Suprapubic skin (tissue), 4 donors: ENCODE measurements at regions not wholly inside any gene's neighbourhood (a gene's known extent, or its start where the extent isn't known, plus 50 kb on each side); places are given as distances from the start of the nearest gene placed in this dataset.

Source experiments
- DNase-seq, 2 donors: peaks; one replicate each; pipeline ENCODE4 v3.0.0-alpha.2; 2019; ENCODE audit warnings: low spot score in 2 of 2
- H3K27ac ChIP-seq: fragments of 200-600 bp; sonication (generic); one replicate; pipeline ENCODE4 v1.5.1; 2019
- H3K27me3 ChIP-seq: fragments of 200-600 bp; sonication (generic); one replicate; pipeline ENCODE4 v1.5.1; 2019
- H3K36me3 ChIP-seq: fragments of 200-600 bp; sonication (generic); one replicate; pipeline ENCODE4 v1.5.1; 2019
- H3K4me1 ChIP-seq: fragments of 200-600 bp; sonication (generic); one replicate; pipeline ENCODE4 v1.5.1; 2019
- H3K4me3 ChIP-seq: fragments of 200-600 bp; sonication (generic); one replicate; pipeline ENCODE4 v1.5.1; 2019; ENCODE audit warnings: mild to moderate bottlenecking
- H3K9me3 ChIP-seq: fragments of 200-600 bp; sonication (generic); one replicate; pipeline ENCODE4 v1.5.1; 2019
- CTCF ChIP-seq, 2 donors: fragments of 200-600 bp in 1 of 2; fragments of 450-650 bp in 1 of 2; sonication (generic) in 1 of 2; IDR thresholded peaks; one replicate each; pipeline ENCODE4 v1.5.1; 2016 to 2019; ENCODE audit warnings: antibody characterized with exemption in 2 of 2, mild to moderate bottlenecking in 1 of 2, moderate library complexity in 1 of 2
- EP300 ChIP-seq: sonication (generic); formaldehyde crosslinking; IDR thresholded peaks from one replicate; pipeline ENCODE4 v1.6.1; 2017; ENCODE audit warnings: antibody characterized with exemption
- POLR2A ChIP-seq, 2 donors: fragments of 450-650 bp; IDR thresholded peaks; one replicate each; pipeline ENCODE4 v1.6.1; 2017; ENCODE audit warnings: antibody characterized with exemption in 2 of 2, mild to moderate bottlenecking in 2 of 2, moderate library complexity in 2 of 2
- POLR2AphosphoS5 ChIP-seq, 3 donors: sonication (generic); formaldehyde crosslinking; IDR thresholded peaks; one replicate each; pipeline ENCODE4 v1.6.1; 2017; ENCODE audit warnings: antibody characterized with exemption in 3 of 3
- WGBS: methylation state at CpG from one replicate; pipeline ENCODE4 v1.1.5; 2018; 5-methylcytosine and 5-hydroxymethylcytosine counted together

GRCh38 chr1:17935230-17935629 is 172.4 kb upstream of the IGSF21 start:
- TF ChIP-seq POLR2AphosphoS5 (IDR thresholded peaks at IDR 0.05) (no peak), POLR2A (IDR thresholded peaks at IDR 0.05) (no peak), CTCF (IDR thresholded peaks at IDR 0.05) (no peak), EP300 (no peak)
- WGBS, result 79% methylated on average over 6 of the region's 6 CpGs
- Histone ChIP-seq H3K4me3 (no peak overlapping the region), H3K4me1 (peaks cover 6% of the 10 kb centered on the region), H3K27ac (no peak overlapping the region), H3K9me3 (no peaks in the 10 kb centered on the region), H3K27me3 (peaks cover 16% of the 10 kb centered on the region), H3K36me3 (no peaks in the 10 kb centered on the region)
- DNase-seq, result no peak

GRCh38 chr1:17941431-17942189 is 166.0 kb upstream of the IGSF21 start:
- H3K27me3 ChIP-seq, result peaks cover 7% of the 10 kb centered on the region
- H3K36me3 ChIP-seq, result no peaks in the 10 kb centered on the region
- H3K9me3 ChIP-seq, result no peaks in the 10 kb centered on the region
- H3K27ac ChIP-seq, result no peak overlapping the region
- 43% methylated on average over 6 of the region's 6 CpGs for WGBS
- no peak for DNase-seq
- no peak overlapping the region for H3K4me3 ChIP-seq
- TF ChIP-seq EP300, result no peak
- no peaks in the 10 kb centered on the region for H3K4me1 ChIP-seq

- no peak for TF ChIP-seq CTCF (IDR thresholded peaks at IDR 0.05)
- Histone ChIP-seq H3K27ac (no peak overlapping the region), H3K36me3 (no peaks in the 10 kb centered on the region), H3K9me3 (no peaks in the 10 kb centered on the region), H3K4me1 (no peaks in the 10 kb centered on the region), H3K27me3 (peaks cover 10% of the 10 kb centered on the region), H3K4me3 (no peak overlapping the region)
- no peak for DNase-seq
- WGBS, result 79% methylated on average over 2 of the region's 2 CpGs
These were observed 164.1 kb upstream of the IGSF21 start for GRCh38 chr1:17943506-17943905.

GRCh38 chr1:17944646-17945045 is 163.0 kb upstream of the IGSF21 start:
- 70% methylated on average over 4 of the region's 4 CpGs for WGBS
- no peak for DNase-seq
- H3K36me3 ChIP-seq, result no peaks in the 10 kb centered on the region
- H3K9me3 ChIP-seq, result no peaks in the 10 kb centered on the region
- H3K4me1 ChIP-seq, result no peaks in the 10 kb centered on the region
- H3K27me3 ChIP-seq, result peaks cover 19% of the 10 kb centered on the region
- no peak overlapping the region for H3K4me3 ChIP-seq
- TF ChIP-seq CTCF (IDR thresholded peaks at IDR 0.05) (no peak), POLR2A (IDR thresholded peaks at IDR 0.05) (no peak), POLR2AphosphoS5 (IDR thresholded peaks at IDR 0.05) (no peak), EP300 (no peak)
- no peak overlapping the region for H3K27ac ChIP-seq

GRCh38 chr1:17946434-17946833 is 161.2 kb upstream of the IGSF21 start:
- no peaks in the 10 kb centered on the region for H3K9me3 ChIP-seq
- peaks cover 35% of the 10 kb centered on the region for H3K27me3 ChIP-seq
- no peak overlapping the region for H3K27ac ChIP-seq
- 97% methylated on average over 1 of the region's 1 CpG for WGBS
- no peaks in the 10 kb centered on the region for H3K36me3 ChIP-seq
- no peak for TF ChIP-seq EP300
- no peak for TF ChIP-seq CTCF (IDR thresholded peaks at IDR 0.05)
- no peak for TF ChIP-seq POLR2AphosphoS5 (IDR thresholded peaks at IDR 0.05)
- no peak for TF ChIP-seq POLR2A (IDR thresholded peaks at IDR 0.05)
- no peak overlapping the region for H3K4me3 ChIP-seq
- no peaks in the 10 kb centered on the region for H3K4me1 ChIP-seq
- DNase-seq, result no peak

- peaks cover 56% of the 10 kb centered on the region for H3K27me3 ChIP-seq
- 59% methylated on average over 9 of the region's 9 CpGs for WGBS
These were observed 159.0 kb upstream of the IGSF21 start for GRCh38 chr1:17948594-17948993.

More at GRCh38 chr1:17948594-17948993, 159.0 kb upstream of the IGSF21 start:
- DNase-seq, result no peak
- H3K27ac ChIP-seq, result no peak overlapping the region
- H3K36me3 ChIP-seq, result no peaks in the 10 kb centered on the region
- TF ChIP-seq POLR2AphosphoS5 (IDR thresholded peaks at IDR 0.05) (no peak), CTCF (IDR thresholded peaks at IDR 0.05) (no peak), EP300 (no peak), POLR2A (IDR thresholded peaks at IDR 0.05) (no peak)
- no peaks in the 10 kb centered on the region for H3K4me1 ChIP-seq
- no peak overlapping the region for H3K4me3 ChIP-seq
- no peaks in the 10 kb centered on the region for H3K9me3 ChIP-seq
